Tibial nerve (tissue), 4 donors: ENCODE measurements at regions not wholly inside any gene's neighbourhood (a gene's known extent, or its start where the extent isn't known, plus 50 kb on each side); places are given as distances from the start of the nearest gene placed in this dataset.

Experiments used
- DNase-seq, 2 donors: peaks; one replicate each; pipeline ENCODE4 v3.0.0-alpha.2; 2019; ENCODE audit warnings: low spot score in 2 of 2
- H3K27ac ChIP-seq, 4 donors: fragments of 200-600 bp; sonication (generic) in 3 of 4; one replicate each; pipeline ENCODE4 v1.5.1; 2017 to 2019; ENCODE audit warnings: mild to moderate bottlenecking in 1 of 4
- H3K27me3 ChIP-seq, 2 donors: fragments of 200-600 bp; sonication (generic) in 1 of 2; one replicate each; pipeline versions ENCODE4 v1.5.1 to v1.6.0; 2017 to 2019
- H3K36me3 ChIP-seq, 3 donors: fragments of 200-600 bp; sonication (generic); one replicate each; pipeline ENCODE4 v1.5.1; 2018 to 2019
- H3K4me1 ChIP-seq, 4 donors: fragments of 200-600 bp; sonication (generic) in 3 of 4; one replicate each; pipeline ENCODE4 v1.5.1; 2017 to 2019
- H3K4me3 ChIP-seq, 4 donors: fragments of 200-600 bp; sonication (generic) in 3 of 4; one replicate each; pipeline ENCODE4 v1.5.1; 2017 to 2019; ENCODE audit warnings: mild to moderate bottlenecking in 1 of 4, moderate library complexity in 1 of 4
- H3K9me3 ChIP-seq, 4 donors: fragments of 200-600 bp; sonication (generic) in 3 of 4; one replicate each; pipeline ENCODE4 v1.5.1; 2017 to 2019
- CTCF ChIP-seq, 5 experiments: fragments of 200-600 bp in 3 of 5; fragments of 450-650 bp in 2 of 5; sonication (generic) in 3 of 5; IDR thresholded peaks; one replicate each; pipeline ENCODE4 v1.5.1; 2016 to 2019; ENCODE audit warnings: antibody characterized with exemption in 5 of 5, mild to moderate bottlenecking in 3 of 5, moderate library complexity in 2 of 5
- EP300 ChIP-seq, 2 donors: sonication (generic); formaldehyde crosslinking; IDR thresholded peaks; one replicate each; pipeline ENCODE4 v1.6.1; 2017; ENCODE audit warnings: antibody characterized with exemption in 2 of 2, mild to moderate bottlenecking in 1 of 2
- POLR2A ChIP-seq, 2 donors: fragments of 450-650 bp; IDR thresholded peaks; one replicate each; pipeline ENCODE4 v1.6.1; 2017; ENCODE audit warnings: antibody characterized with exemption in 2 of 2, mild to moderate bottlenecking in 2 of 2, moderate library complexity in 2 of 2
- WGBS, 2 donors: methylation state at CpG; one replicate each; pipeline ENCODE4 v1.1.5; 2018; 5-methylcytosine and 5-hydroxymethylcytosine counted together

GRCh38 chr6:26149240-26149639 lies 62.0 kb downstream of the HFE start:
- no peaks in the 10 kb centered on the region for H3K9me3 ChIP-seq
- no peaks in the 10 kb centered on the region for H3K4me1 ChIP-seq
- no peaks in the 10 kb centered on the region for H3K36me3 ChIP-seq
- no peak for DNase-seq
- H3K4me3 ChIP-seq: no peak overlapping the region
- TF ChIP-seq CTCF (IDR thresholded peaks at IDR 0.05) (no peak), EP300 (IDR thresholded peaks at IDR 0.05) (no peak), POLR2A (IDR thresholded peaks at IDR 0.05) (no peak)
- no peaks in the 10 kb centered on the region for H3K27me3 ChIP-seq
- no peak overlapping the region for H3K27ac ChIP-seq

- TF ChIP-seq CTCF (IDR thresholded peaks at IDR 0.05) (no peak), EP300 (IDR thresholded peaks at IDR 0.05) (no peak), POLR2A (IDR thresholded peaks at IDR 0.05) (no peak)
- 75 to 83% methylated on average over 6 of the region's 6 CpGs for WGBS, 2 donors
Observed at GRCh38 chr6:26152226-26153101, 65.2 kb downstream of the HFE start.

GRCh38 chr6:26155061-26155930 lies 68.1 kb downstream of the HFE start:
- DNase-seq: peak; percentile 67 to 71
- Histone ChIP-seq H3K4me1 (peaks cover 0 to 26% (median 6%) of the 10 kb centered on the region in 4 donors), H3K4me3 (peak overlapping the region; percentile 61 to 91 (median 86)), H3K36me3 (no peaks in the 10 kb centered on the region), H3K27ac (peak overlapping the region; percentile 70 to 97 (median 96)), H3K27me3 (no peaks in the 10 kb centered on the region), H3K9me3 (no peaks in the 10 kb centered on the region)
- WGBS, 2 donors: 26 to 29% methylated on average over 9 of the region's 9 CpGs
- TF ChIP-seq CTCF (IDR thresholded peaks at IDR 0.05): no peak
- TF ChIP-seq POLR2A (IDR thresholded peaks at IDR 0.05): no peak
- TF ChIP-seq EP300 (IDR thresholded peaks at IDR 0.05): no peak

More at GRCh38 chr6:26152226-26153101, 65.2 kb downstream of the HFE start:
- no peaks in the 10 kb centered on the region for H3K9me3 ChIP-seq
- H3K36me3 ChIP-seq: no peaks in the 10 kb centered on the region
- DNase-seq: no peak
- H3K27ac ChIP-seq: no peak overlapping the region
- peaks cover 0 to 15% (median 2%) of the 10 kb centered on the region in 4 donors for H3K4me1 ChIP-seq
- H3K4me3 ChIP-seq: no peak overlapping the region
- no peaks in the 10 kb centered on the region for H3K27me3 ChIP-seq

GRCh38 chr6:26156105-26156849 lies 69.0 kb downstream of the HFE start:
- Histone ChIP-seq H3K27me3 (no peaks in the 10 kb centered on the region), H3K27ac (peak overlapping the region; percentile 70 to 97 (median 96)), H3K4me1 (peaks cover 0 to 26% (median 6%) of the 10 kb centered on the region in 4 donors), H3K9me3 (no peaks in the 10 kb centered on the region), H3K4me3 (peak overlapping the region; percentile 61 to 91 (median 86)), H3K36me3 (no peaks in the 10 kb centered on the region)
- TF ChIP-seq CTCF (IDR thresholded peaks at IDR 0.05): peak in 2 of 5 experiments; percentile 26 to 53
- peak; percentile 98 to 99 for TF ChIP-seq POLR2A (IDR thresholded peaks at IDR 0.05)
- peak in 1 of 2 donors; percentile 100 for TF ChIP-seq EP300 (IDR thresholded peaks at IDR 0.05)
- WGBS, 2 donors: 0 to 1% methylated on average over 45 to 60 of the region's 61 CpGs
- peak; percentile 85 to 90 for DNase-seq
